ENCODE measurements at regions not wholly inside any gene's neighbourhood (a gene's known extent, or its start where the extent isn't known, plus 50 kb on each side); places are given as distances from the start of the nearest gene placed in this dataset.

- Histone ChIP-seq H2AFZ (ENCODE audit: low read depth, low read length, severe bottlenecking) (no peak overlapping the region), H3K27me3 (ENCODE audit: low read length) (no peaks in the 10 kb centered on the region), H3K9ac (ENCODE audit: low read length) (no peak overlapping the region)
These were observed 562.7 kb downstream of the MFSD1 start for GRCh38 chr3:159364511-159364910.

GRCh38 chr3:159366476-159366875 is 564.6 kb downstream of the MFSD1 start:
- TF ChIP-seq EZH2phosphoT487 (conservative IDR thresholded peaks at IDR 0.05; ENCODE audit: low read length), result no peak
- TF ChIP-seq CTCF (IDR thresholded peaks at IDR 0.05; ENCODE audit: insufficient read depth, low read length, poor library complexity, severe bottlenecking), result no peak
- Histone ChIP-seq H3K4me2 (ENCODE audit: low read depth, low read length, poor library complexity, severe bottlenecking) (no peak overlapping the region), H3F3A (ENCODE audit: insufficient read depth) (no peaks in the 10 kb centered on the region), H4K20me1 (ENCODE audit: low read depth, low read length) (no peaks in the 10 kb centered on the region), H3K27me3 (ENCODE audit: low read length) (no peaks in the 10 kb centered on the region), H3K4me3 (ENCODE audit: insufficient read depth, low read length, poor library complexity, severe bottlenecking) (no peak overlapping the region), H3K27ac (ENCODE audit: low read depth, low read length) (no peak overlapping the region), H3K79me2 (ENCODE audit: insufficient read depth, low read length) (no peaks in the 10 kb centered on the region), H3K9ac (ENCODE audit: low read length) (no peak overlapping the region), H3K36me3 (ENCODE audit: low read length) (no peaks in the 10 kb centered on the region), H3K9me2 (replicated peaks; ENCODE audit: insufficient read depth, low read length) (no peaks in the 10 kb centered on the region), H3K9me3 (ENCODE audit: insufficient read depth, low read length) (no peaks in the 10 kb centered on the region), H2AFZ (ENCODE audit: low read depth, low read length, severe bottlenecking) (no peak overlapping the region)

More at GRCh38 chr3:159364511-159364910, 562.7 kb downstream of the MFSD1 start:
- Histone ChIP-seq H3K4me3 (ENCODE audit: insufficient read depth, low read length, poor library complexity, severe bottlenecking) (no peak overlapping the region), H3K9me3 (ENCODE audit: insufficient read depth, low read length) (no peaks in the 10 kb centered on the region), H3K9me2 (replicated peaks; ENCODE audit: insufficient read depth, low read length) (no peaks in the 10 kb centered on the region), H3K27ac (ENCODE audit: low read depth, low read length) (no peak overlapping the region), H3F3A (ENCODE audit: insufficient read depth) (no peaks in the 10 kb centered on the region), H3K4me2 (ENCODE audit: low read depth, low read length, poor library complexity, severe bottlenecking) (no peak overlapping the region), H3K79me2 (ENCODE audit: insufficient read depth, low read length) (no peaks in the 10 kb centered on the region), H4K20me1 (ENCODE audit: low read depth, low read length) (no peaks in the 10 kb centered on the region), H3K36me3 (ENCODE audit: low read length) (no peaks in the 10 kb centered on the region)
- TF ChIP-seq CTCF (IDR thresholded peaks at IDR 0.05; ENCODE audit: insufficient read depth, low read length, poor library complexity, severe bottlenecking) (no peak), EZH2phosphoT487 (conservative IDR thresholded peaks at IDR 0.05; ENCODE audit: low read length) (no peak)

GRCh38 chr3:159371961-159372360 is 570.1 kb downstream of the MFSD1 start:
- Histone ChIP-seq H3K79me2 (ENCODE audit: insufficient read depth, low read length) (no peaks in the 10 kb centered on the region), H3K36me3 (ENCODE audit: low read length) (no peaks in the 10 kb centered on the region), H4K20me1 (ENCODE audit: low read depth, low read length) (no peaks in the 10 kb centered on the region), H3K27me3 (ENCODE audit: low read length) (no peaks in the 10 kb centered on the region), H3K9me3 (ENCODE audit: insufficient read depth, low read length) (no peaks in the 10 kb centered on the region), H2AFZ (ENCODE audit: low read depth, low read length, severe bottlenecking) (no peak overlapping the region), H3F3A (ENCODE audit: insufficient read depth) (no peaks in the 10 kb centered on the region), H3K9ac (ENCODE audit: low read length) (no peak overlapping the region), H3K27ac (ENCODE audit: low read depth, low read length) (no peak overlapping the region), H3K4me2 (ENCODE audit: low read depth, low read length, poor library complexity, severe bottlenecking) (no peak overlapping the region), H3K9me2 (replicated peaks; ENCODE audit: insufficient read depth, low read length) (no peaks in the 10 kb centered on the region), H3K4me3 (ENCODE audit: insufficient read depth, low read length, poor library complexity, severe bottlenecking) (no peak overlapping the region)
- no peak for TF ChIP-seq CTCF (IDR thresholded peaks at IDR 0.05; ENCODE audit: insufficient read depth, low read length, poor library complexity, severe bottlenecking)
- no peak for TF ChIP-seq EZH2phosphoT487 (conservative IDR thresholded peaks at IDR 0.05; ENCODE audit: low read length)

Data from SU-DHL-6 (cell line).